GM12864 (cell line): ENCODE measurements at regions not wholly inside any gene's neighbourhood (a gene's known extent, or its start where the extent isn't known, plus 50 kb on each side); places are given as distances from the start of the nearest gene placed in this dataset.

Source experiments
- DNase-seq: peaks from one replicate; pipeline ENCODE4 v3.0.0-alpha.2; 2011; ENCODE audit warnings: low read depth
- H3K4me3 ChIP-seq: 2 replicates; pipeline ENCODE4 v1.5.1; 2011; ENCODE audit warnings: mild to moderate bottlenecking, low read depth, low read length, control low read depth
- CTCF ChIP-seq: IDR thresholded peaks from 2 replicates; pipeline ENCODE4 v1.5.1; 2011; ENCODE audit warnings: low read depth, mild to moderate bottlenecking, moderate library complexity, low read length, control low read depth, inconsistent platforms; ENCODE audit errors: missing control alignments

DNA sequence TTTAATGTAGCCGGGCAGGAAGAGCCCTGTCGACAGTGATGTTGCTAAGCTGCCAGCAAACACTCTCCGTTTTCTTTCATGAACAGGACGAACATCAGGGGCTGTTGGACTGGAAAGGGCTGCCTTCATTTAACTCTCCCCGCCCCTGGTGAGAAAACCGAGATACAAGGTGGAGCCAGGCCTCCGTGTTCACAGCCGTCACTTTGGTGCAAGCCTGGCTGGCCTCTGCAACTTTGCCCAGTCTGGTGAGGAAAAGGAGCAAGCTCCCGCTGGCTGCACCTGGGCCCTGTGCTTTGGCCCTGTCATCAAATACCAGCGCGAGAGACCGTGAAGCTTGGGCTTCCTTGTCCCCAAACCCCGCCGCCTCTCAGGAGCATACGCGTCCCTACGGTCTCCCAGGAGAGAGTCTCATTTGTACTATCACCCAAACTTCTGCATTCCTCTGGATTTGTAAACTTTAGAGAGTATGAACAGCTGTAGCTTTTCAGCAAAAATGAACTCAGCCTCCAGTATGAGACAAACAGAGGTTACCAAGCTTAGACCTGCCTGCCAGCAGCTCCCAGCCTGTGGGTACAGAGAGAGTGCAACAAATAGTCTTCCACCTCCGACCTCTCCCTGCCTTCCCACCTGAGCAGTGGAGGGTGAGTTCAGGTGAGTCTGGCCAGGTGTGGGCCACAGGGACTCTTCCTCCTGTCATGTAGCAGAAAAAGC lies 445.3 kb upstream of the MGMT start:
- no peak for TF ChIP-seq CTCF
- no peak for DNase-seq
- H3K4me3 ChIP-seq = no peak overlapping the region

DNA sequence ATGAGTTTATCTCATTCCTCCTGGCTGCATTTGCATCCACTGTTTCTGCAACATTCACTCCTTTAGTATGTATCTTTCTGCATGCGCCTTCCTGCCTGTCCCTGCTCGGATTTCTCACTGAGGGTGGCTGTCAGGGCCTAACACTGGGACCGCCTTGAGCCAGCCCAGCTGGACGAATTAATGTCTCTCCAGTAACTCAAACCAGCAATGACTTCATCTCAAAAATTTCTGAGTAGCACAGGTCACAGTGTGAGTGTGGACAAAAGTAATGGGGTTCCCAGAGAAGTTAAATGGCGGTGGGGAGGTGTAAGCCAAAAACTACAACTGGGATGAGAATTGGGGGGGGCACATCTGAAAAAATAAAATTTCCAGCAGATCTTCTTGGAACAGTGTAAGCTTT lies 444.0 kb upstream of the MGMT start:
- DNase-seq = no peak
- TF ChIP-seq CTCF = no peak
- H3K4me3 ChIP-seq = no peak overlapping the region

GRCh38 chr10:129024046-129024445 lies 443.0 kb upstream of the MGMT start:
- no peak overlapping the region for H3K4me3 ChIP-seq
- no peak for DNase-seq
- no peak for TF ChIP-seq CTCF

DNA sequence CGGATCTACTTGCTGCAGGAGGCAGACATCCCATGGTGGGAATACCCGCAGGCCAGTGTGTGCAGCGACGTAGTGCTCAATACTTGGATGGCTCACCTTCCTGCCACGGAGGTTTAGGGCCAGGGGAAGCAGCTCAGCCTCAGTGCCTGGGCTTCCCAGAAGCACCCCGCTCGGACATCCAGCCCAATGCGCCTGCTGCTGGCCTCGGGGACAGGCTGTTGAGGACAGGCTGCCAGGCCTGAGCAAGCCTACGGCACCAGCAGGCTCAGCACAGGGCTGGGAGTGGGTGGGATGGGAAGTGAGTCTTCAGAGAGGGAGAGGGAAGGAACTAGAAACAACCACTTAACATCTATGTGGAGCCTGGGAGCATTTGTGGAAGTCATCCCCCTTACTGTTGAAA lies 441.3 kb upstream of the MGMT start:
- TF ChIP-seq CTCF = no peak
- H3K4me3 ChIP-seq = no peak overlapping the region
- no peak for DNase-seq

GRCh38 chr10:129027906-129028305 lies 439.1 kb upstream of the MGMT start:
- no peak for TF ChIP-seq CTCF
- no peak for DNase-seq
- no peak overlapping the region for H3K4me3 ChIP-seq

DNA sequence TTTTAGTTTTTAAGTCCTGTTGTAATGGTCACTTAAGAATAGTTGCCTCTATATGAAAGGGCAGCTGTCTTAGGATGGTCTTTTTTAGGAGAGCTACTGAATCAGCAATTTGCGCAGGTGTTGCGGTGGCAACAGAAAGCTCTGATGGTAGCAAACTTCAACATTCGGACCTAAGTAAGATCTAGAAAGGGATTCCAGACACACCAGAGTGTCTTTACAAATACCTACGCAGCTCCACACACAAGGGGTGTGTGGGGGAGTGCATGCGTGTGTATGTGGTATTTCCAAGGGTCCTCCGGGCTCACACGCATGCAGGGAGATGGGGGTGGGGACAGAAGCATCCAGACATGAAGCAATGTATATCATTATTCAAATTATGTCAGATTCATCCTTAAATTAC lies 438.6 kb upstream of the MGMT start:
- no peak for TF ChIP-seq CTCF
- DNase-seq = no peak
- H3K4me3 ChIP-seq = no peak overlapping the region

DNA sequence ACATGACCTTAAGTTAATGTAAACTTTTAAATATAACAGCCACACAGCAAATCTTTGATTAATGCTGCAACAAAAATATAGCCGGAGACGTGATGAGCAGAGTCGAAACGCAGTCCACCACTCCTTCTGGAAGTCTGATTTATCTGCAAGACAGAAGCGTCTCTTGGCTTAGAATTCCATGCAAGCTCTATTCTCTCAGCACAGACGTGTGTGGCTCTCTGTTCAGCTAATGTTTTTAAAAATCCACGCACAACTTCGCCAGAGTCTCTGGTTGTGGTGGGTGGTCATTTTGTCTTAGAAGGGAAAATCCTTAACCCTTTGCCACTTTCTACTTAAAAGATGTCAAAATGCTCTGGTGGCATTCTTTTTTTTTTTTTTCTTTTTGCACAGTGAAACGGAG lies 438.0 kb upstream of the MGMT start:
- no peak for TF ChIP-seq CTCF
- no peak for DNase-seq
- no peak overlapping the region for H3K4me3 ChIP-seq
